Type B pancreatic cell (in vitro differentiated cells): ENCODE measurements at regions not wholly inside any gene's neighbourhood (a gene's known extent, or its start where the extent isn't known, plus 50 kb on each side); places are given as distances from the start of the nearest gene placed in this dataset.

ENCODE experiments used
- DNase-seq: peaks from one replicate; pipeline ENCODE4 v3.0.0; 2021; ENCODE audit warnings: mixed read lengths; ENCODE audit not compliant: unreplicated experiment; ENCODE audit errors: extremely low spot score
- H3K27ac Mint-ChIP-seq: 2 replicates; pipeline ENCODE4 v1.8.0; 2021; ENCODE audit warnings: mild to moderate bottlenecking, mixed read lengths
- H3K27me3 Mint-ChIP-seq: 2 replicates; pipeline ENCODE4 v1.8.0; 2021; ENCODE audit warnings: mixed read lengths
- H3K36me3 Mint-ChIP-seq: 2 replicates; pipeline ENCODE4 v1.8.0; 2021; ENCODE audit warnings: mixed read lengths
- H3K4me1 Mint-ChIP-seq: one replicate; pipeline ENCODE4 v1.8.0; 2021; ENCODE audit warnings: mixed read lengths; ENCODE audit not compliant: unreplicated experiment
- H3K4me3 Mint-ChIP-seq: 2 replicates; pipeline ENCODE4 v1.8.0; 2021; ENCODE audit warnings: mild to moderate bottlenecking, mixed read lengths
- H3K9me3 Mint-ChIP-seq: 2 replicates; pipeline ENCODE4 v1.8.0; 2021; ENCODE audit warnings: mixed read lengths
- CTCF ChIP-seq: fragments of 200-600 bp; sonication (generic); conservative IDR thresholded peaks from 2 replicates; pipeline ENCODE4 v1.5.0; 2021; ENCODE audit warnings: antibody characterized with exemption, mild to moderate bottlenecking

GRCh38 chr11:30113326-30113898 is 96.6 kb upstream of the KCNA4 start:
- no peaks in the 10 kb centered on the region for H3K36me3 Mint-ChIP-seq
- H3K4me3 Mint-ChIP-seq = no peak overlapping the region
- no peaks in the 10 kb centered on the region for H3K4me1 Mint-ChIP-seq
- H3K27me3 Mint-ChIP-seq = no peaks in the 10 kb centered on the region
- no peak for TF ChIP-seq CTCF
- DNase-seq = no peak
- H3K27ac Mint-ChIP-seq = no peak overlapping the region
- H3K9me3 Mint-ChIP-seq = no peaks in the 10 kb centered on the region

GRCh38 chr11:30116512-30116911 is 99.7 kb upstream of the KCNA4 start:
- no peak overlapping the region for H3K4me3 Mint-ChIP-seq
- no peak overlapping the region for H3K27ac Mint-ChIP-seq
- no peaks in the 10 kb centered on the region for H3K36me3 Mint-ChIP-seq
- H3K27me3 Mint-ChIP-seq = no peaks in the 10 kb centered on the region
- no peak for DNase-seq
- H3K4me1 Mint-ChIP-seq = no peaks in the 10 kb centered on the region
- no peaks in the 10 kb centered on the region for H3K9me3 Mint-ChIP-seq
- TF ChIP-seq CTCF = no peak

- H3K9me3 Mint-ChIP-seq = no peaks in the 10 kb centered on the region
- H3K36me3 Mint-ChIP-seq = no peaks in the 10 kb centered on the region
- TF ChIP-seq CTCF = no peak
- no peaks in the 10 kb centered on the region for H3K4me1 Mint-ChIP-seq
- H3K27me3 Mint-ChIP-seq = no peaks in the 10 kb centered on the region
- no peak for DNase-seq
- H3K4me3 Mint-ChIP-seq = no peak overlapping the region
- no peak overlapping the region for H3K27ac Mint-ChIP-seq
Observed at GRCh38 chr11:30120045-30120589, 103.3 kb upstream of the KCNA4 start.

GRCh38 chr11:30125456-30125855 is 105.4 kb upstream of the FSHB start:
- no peak for DNase-seq
- Mint-ChIP-seq H3K36me3 (no peaks in the 10 kb centered on the region), H3K4me1 (no peaks in the 10 kb centered on the region), H3K27ac (no peak overlapping the region), H3K4me3 (no peak overlapping the region), H3K27me3 (peaks cover 8% of the 10 kb centered on the region), H3K9me3 (no peaks in the 10 kb centered on the region)
- TF ChIP-seq CTCF = no peak

GRCh38 chr11:30128269-30128932 is 102.4 kb upstream of the FSHB start:
- DNase-seq = no peak
- Mint-ChIP-seq H3K4me1 (no peaks in the 10 kb centered on the region), H3K27me3 (peaks cover 8% of the 10 kb centered on the region), H3K27ac (no peak overlapping the region), H3K36me3 (no peaks in the 10 kb centered on the region), H3K9me3 (no peaks in the 10 kb centered on the region), H3K4me3 (no peak overlapping the region)
- peak; percentile 82 for TF ChIP-seq CTCF
